G401 (cell line): ENCODE measurements at regions not wholly inside any gene's neighbourhood (a gene's known extent, or its start where the extent isn't known, plus 50 kb on each side); places are given as distances from the start of the nearest gene placed in this dataset.
A peak's percentile ranks its signal among the peaks of the same experiment; 100 is the strongest.

Experiments used
- DNase-seq: peaks from one replicate; pipeline ENCODE4 v3.0.0-alpha.2; 2015; ENCODE audit warnings: low spot score
- in situ Hi-C: cut with HindIII; loops from 2 replicates; pipeline ENCODE4 v1.10.0; 2016; ENCODE audit warnings: low sequenced_read_pairs, mixed read lengths

GRCh38 chr1:106022312-106022902, 1034.1 kb upstream of the PRMT6 start:
- no peak for DNase-seq
- in situ Hi-C loops, result no loop called here

- in situ Hi-C loops, result no loop called here
- DNase-seq, result no peak
Observed at GRCh38 chr1:106027871-106028270, 1028.6 kb upstream of the PRMT6 start.

GRCh38 chr1:106037526-106037925, 1018.9 kb upstream of the PRMT6 start:
- no peak for DNase-seq
- in situ Hi-C loops, result no loop called here

GRCh38 chr1:106038260-106038659, 1018.2 kb upstream of the PRMT6 start:
- in situ Hi-C loops, result no loop called here
- no peak for DNase-seq

- no peak for DNase-seq
- in situ Hi-C loops, result no loop called here
Observed at GRCh38 chr1:106043971-106044370, 1012.5 kb upstream of the PRMT6 start.

GRCh38 chr1:106047210-106047609, 1009.3 kb upstream of the PRMT6 start:
- no peak for DNase-seq
- in situ Hi-C loops, result no loop called here

- DNase-seq, result no peak
- in situ Hi-C loops, result no loop called here
Observed at GRCh38 chr1:106049595-106049994, 1006.9 kb upstream of the PRMT6 start.

- in situ Hi-C loops, result no loop called here
- DNase-seq, result peak; percentile 64
Observed at GRCh38 chr1:106055855-106056254, 1000.6 kb upstream of the PRMT6 start.

GRCh38 chr1:106061586-106062495, 994.6 kb upstream of the PRMT6 start:
- no peak for DNase-seq
- in situ Hi-C loops, result no loop called here

GRCh38 chr1:106063510-106063909, 993.0 kb upstream of the PRMT6 start:
- in situ Hi-C loops, result no loop called here

GRCh38 chr1:106072909-106073600, 983.4 kb upstream of the PRMT6 start:
- in situ Hi-C loops, result no loop called here
- DNase-seq, result no peak

More at GRCh38 chr1:106063510-106063909, 993.0 kb upstream of the PRMT6 start:
- no peak for DNase-seq

- in situ Hi-C loops, result no loop called here
- no peak for DNase-seq
Observed at GRCh38 chr1:106080608-106081325, 975.7 kb upstream of the PRMT6 start.

GRCh38 chr1:106111044-106111443, 945.4 kb upstream of the PRMT6 start:
- in situ Hi-C loops, result no loop called here
- no peak for DNase-seq

- no peak for DNase-seq
- in situ Hi-C loops, result no loop called here
Observed at GRCh38 chr1:106113851-106114250, 942.6 kb upstream of the PRMT6 start.

GRCh38 chr1:106120789-106121188, 935.7 kb upstream of the PRMT6 start:
- no peak for DNase-seq
- in situ Hi-C loops, result no loop called here

- DNase-seq, result no peak
- in situ Hi-C loops, result no loop called here
Observed at GRCh38 chr1:106121728-106122127, 934.7 kb upstream of the PRMT6 start.

- in situ Hi-C loops, result no loop called here
- DNase-seq, result no peak
Observed at GRCh38 chr1:106134561-106134960, 921.9 kb upstream of the PRMT6 start.

- in situ Hi-C loops, result no loop called here
- DNase-seq, result no peak
Observed at GRCh38 chr1:106173101-106173500, 883.4 kb upstream of the PRMT6 start.

GRCh38 chr1:106178791-106179190, 877.7 kb upstream of the PRMT6 start:
- in situ Hi-C loops, result no loop called here
- DNase-seq, result no peak

- in situ Hi-C loops, result no loop called here
- no peak for DNase-seq
Observed at GRCh38 chr1:106181866-106182265, 874.6 kb upstream of the PRMT6 start.
